Superior temporal gyrus (tissue), 1 donor: ENCODE measurements at regions not wholly inside any gene's neighbourhood (a gene's known extent, or its start where the extent isn't known, plus 50 kb on each side); places are given as distances from the start of the nearest gene placed in this dataset.
"Not testable (repeated sequence)": the region's sequence is repeated elsewhere in the genome, so short reads cannot be mapped to it uniquely, and the experiment has no call there.

Source experiments
- DNase-seq: peaks from one replicate; pipeline ENCODE4 v3.0.0-alpha.2; 2016; ENCODE audit errors: extremely low spot score

- peak; percentile 67 for DNase-seq
Observed at GRCh38 chr18:34352385-34353163, 127.9 kb upstream of the NOL4 start.

- no peak for DNase-seq
Observed at GRCh38 chr18:34354351-34354750, 129.6 kb upstream of the NOL4 start.

- DNase-seq, result no peak
Observed at GRCh38 chr18:34357944-34358580, 133.3 kb upstream of the NOL4 start.

- no peak for DNase-seq
Observed at GRCh38 chr18:34358923-34359322, 134.2 kb upstream of the NOL4 start.

- no peak for DNase-seq
Observed at GRCh38 chr18:34364699-34365098, 140.0 kb upstream of the NOL4 start.

GRCh38 chr18:34370704-34371395 lies 146.1 kb upstream of the NOL4 start:
- no peak for DNase-seq

- no peak for DNase-seq
Observed at GRCh38 chr18:34380326-34380725, 155.6 kb upstream of the NOL4 start.

GRCh38 chr18:34385311-34385710 lies 160.6 kb upstream of the NOL4 start:
- no peak for DNase-seq

- no peak for DNase-seq
Observed at GRCh38 chr18:34386803-34387202, 162.1 kb upstream of the NOL4 start.

GRCh38 chr18:34397286-34397896 lies 172.7 kb upstream of the NOL4 start:
- DNase-seq, result no peak

- DNase-seq, result no peak
Observed at GRCh38 chr18:34399892-34400291, 175.2 kb upstream of the NOL4 start.

GRCh38 chr18:34400834-34401233 lies 176.1 kb upstream of the NOL4 start:
- no peak for DNase-seq

GRCh38 chr18:34401775-34402174 lies 177.1 kb upstream of the NOL4 start:
- DNase-seq, result no peak

- not testable (repeated sequence) for DNase-seq
Observed at GRCh38 chr18:34407471-34407870, 182.8 kb upstream of the NOL4 start.

GRCh38 chr18:34411952-34412351 lies 187.2 kb upstream of the NOL4 start:
- no peak for DNase-seq

GRCh38 chr18:34431042-34431441 lies 206.3 kb upstream of the NOL4 start:
- no peak for DNase-seq

- DNase-seq, result no peak
Observed at GRCh38 chr18:34444622-34445021, 219.9 kb upstream of the NOL4 start.

- DNase-seq, result no peak
Observed at GRCh38 chr18:34448662-34449061, 223.9 kb upstream of the NOL4 start.

- DNase-seq, result no peak
Observed at GRCh38 chr18:34457761-34458160, 233.0 kb upstream of the NOL4 start.

GRCh38 chr18:34458410-34458977 lies 233.8 kb upstream of the NOL4 start:
- no peak for DNase-seq

- DNase-seq, result no peak
Observed at GRCh38 chr18:34461266-34461665, 236.6 kb upstream of the NOL4 start.

GRCh38 chr18:34467058-34467457 lies 242.3 kb upstream of the NOL4 start:
- no peak for DNase-seq
